ENCODE measurements at regions not wholly inside any gene's neighbourhood (a gene's known extent, or its start where the extent isn't known, plus 50 kb on each side); places are given as distances from the start of the nearest gene placed in this dataset.

- no peak for TF ChIP-seq CTCF (conservative IDR thresholded peaks at IDR 0.05 in 1 of 2, IDR thresholded peaks at IDR 0.05 in 1 of 2; ENCODE audit: extremely low read depth in 1 of 2, insufficient read depth in 1 of 2, low read depth in 1 of 2, low read length in 2 of 2)
- no peak for TF ChIP-seq EZH2 (IDR thresholded peaks at IDR 0.05; ENCODE audit: borderline replicate concordance, low read length)
Measured at GRCh38 chr13:53214433-53214832, 185.8 kb downstream of the OLFM4 start.
